ENCODE measurements at regions not wholly inside any gene's neighbourhood (a gene's known extent, or its start where the extent isn't known, plus 50 kb on each side); places are given as distances from the start of the nearest gene placed in this dataset.
A peak's percentile ranks its signal among the peaks of the same experiment; 100 is the strongest.

- H2BK5ac ChIP-seq (ENCODE audit: insufficient read length, low read length): no peak overlapping the region
- H2AFZ ChIP-seq (ENCODE audit: low read length): no peak overlapping the region
- no peak overlapping the region for H2BK15ac ChIP-seq (ENCODE audit: low read depth, low read length)
- H4K8ac ChIP-seq (replicated peaks; ENCODE audit: insufficient read length, low read depth, low read length): no peak overlapping the region
- no peak overlapping the region for H4K91ac ChIP-seq (ENCODE audit: insufficient read length, low read depth, low read length)
- H3K56ac ChIP-seq (ENCODE audit: insufficient read length, low read depth, low read length): no peak overlapping the region
- no peaks in the 10 kb centered on the region for H4K20me1 ChIP-seq (ENCODE audit: control insufficient read depth, insufficient read depth, insufficient read length)
- H3K4me2 ChIP-seq (ENCODE audit: insufficient read depth, insufficient read length, low read length): no peak overlapping the region
- no peak overlapping the region for H3K23ac ChIP-seq (ENCODE audit: insufficient read length, low read depth, low read length)
- peak; percentile 44 for TF ChIP-seq CTCF (conservative IDR thresholded peaks at IDR 0.05)
- no peaks in the 10 kb centered on the region for H3K27me3 ChIP-seq (ENCODE audit: insufficient read depth, low read length)
- H2BK20ac ChIP-seq (ENCODE audit: low read depth, low read length, poor library complexity, severe bottlenecking): no peak overlapping the region
- Mint-ChIP-seq H3K36me3 (ENCODE audit: insufficient read depth in 1 of 3, low read depth in 3 of 3) (peaks cover 0 to 2% (median 0%) of the 10 kb centered on the region in 3 experiments; a peak in 2 of 7 replicates), H3K27me3 (ENCODE audit: low read depth) (no peaks in the 10 kb centered on the region), H3K9me3 (peaks cover 3 to 4% of the 10 kb centered on the region in 2 experiments; a peak in 2 of 5 replicates), H3K4me1 (peaks cover 0 to 2% of the 10 kb centered on the region in 2 experiments; a peak in 1 of 4 replicates), H3K4me3 (no peak overlapping the region), H3K27ac (no peak overlapping the region)
- no peaks in the 10 kb centered on the region for H3K79me1 ChIP-seq (ENCODE audit: insufficient read depth, low read depth, low read length, poor library complexity, severe bottlenecking)
- H3K79me2 ChIP-seq (ENCODE audit: insufficient read depth, low read length): no peaks in the 10 kb centered on the region
- H3K9me3 ChIP-seq (ENCODE audit: control insufficient read depth, low read depth, low read length): no peaks in the 10 kb centered on the region
- no peak overlapping the region for H3K14ac ChIP-seq (ENCODE audit: insufficient read depth, low read length)
- no peak overlapping the region for H3K4ac ChIP-seq (ENCODE audit: low read depth, low read length)
- no peak overlapping the region for H4K5ac ChIP-seq (ENCODE audit: insufficient read length, low read depth, low read length)
- no peaks in the 10 kb centered on the region for H3K23me2 ChIP-seq (ENCODE audit: insufficient read length, low read depth, low read length, poor library complexity, severe bottlenecking)
- H3K9ac ChIP-seq (ENCODE audit: extremely low read depth, insufficient read length, low read length): no peak overlapping the region
- no peak overlapping the region for H2BK12ac ChIP-seq (ENCODE audit: insufficient read length, low read depth, low read length)
- H3K27ac ChIP-seq (ENCODE audit: insufficient read length, low read depth, low read length): no peak overlapping the region
- H3K4me1 ChIP-seq (ENCODE audit: insufficient read depth, low read length): no peaks in the 10 kb centered on the region
- DNase-seq: no peak
- H2AK5ac ChIP-seq (ENCODE audit: insufficient read length, low read length): no peak overlapping the region
- H2BK120ac ChIP-seq (ENCODE audit: low read depth, low read length, poor library complexity, severe bottlenecking): no peak overlapping the region
- no peak overlapping the region for H3K18ac ChIP-seq (ENCODE audit: insufficient read length, low read depth, low read length)
- WGBS (ENCODE audit: extremely low coverage, insufficient read length, low lambda C conversion rate): no CpG with 5 or more reads among the region's 2 CpGs
- H3T11ph ChIP-seq (ENCODE audit: low read length): no peak overlapping the region
These were observed 1262.5 kb upstream of the CDH2 start for GRCh38 chr18:29439398-29439797.
